SK-N-SH treated with all-trans-retinoic acid at 6 μM for 48 hours (cell line): ENCODE measurements at regions not wholly inside any gene's neighbourhood (a gene's known extent, or its start where the extent isn't known, plus 50 kb on each side); places are given as distances from the start of the nearest gene placed in this dataset.

Experiments
- ATAC-seq: fragments of 200-7000 bp; cut with Tn5 transposase; 3 replicates; pipeline ENCODE4 v1.9.1; 2020; ENCODE audit warnings: mild to moderate bottlenecking, moderate library complexity
- ARNTL ChIP-seq: fragments of 450-650 bp; formaldehyde crosslinking; IDR thresholded peaks from 2 replicates; pipeline ENCODE4 v1.5.0; 2020; ENCODE audit warnings: low read depth, mild to moderate bottlenecking, moderate library complexity, borderline replicate concordance
- BACH2 ChIP-seq: fragments of 250-450 bp; sonication (Bioruptor Pico); IDR thresholded peaks from 2 replicates; pipeline ENCODE4 v1.9.0; 2021; ENCODE audit warnings: mild to moderate bottlenecking, borderline replicate concordance
- CSDC2 ChIP-seq: fragments of 250-450 bp; sonication (Bioruptor Pico); IDR thresholded peaks from 2 replicates; pipeline ENCODE4 v1.5.0; 2020; ENCODE audit warnings: mild to moderate bottlenecking, moderate library complexity
- CSRNP3 ChIP-seq: fragments of 250-450 bp; sonication (Bioruptor Pico); IDR thresholded peaks from 2 replicates; pipeline ENCODE4 v1.5.1; 2021; ENCODE audit warnings: mild to moderate bottlenecking, moderate library complexity
- ESRRG ChIP-seq: fragments of 250-450 bp; sonication (Bioruptor Pico); IDR thresholded peaks from 2 replicates; pipeline ENCODE4 v1.6.1; 2021; ENCODE audit warnings: mild to moderate bottlenecking
- GLIS3 ChIP-seq: fragments of 250-450 bp; sonication (Bioruptor Pico); IDR thresholded peaks from 2 replicates; pipeline ENCODE4 v1.5.0; 2020; ENCODE audit warnings: mild to moderate bottlenecking, moderate library complexity
- OSR1 ChIP-seq: fragments of 250-450 bp; sonication (Bioruptor Pico); IDR thresholded peaks from 2 replicates; pipeline ENCODE4 v1.8.0; 2022; ENCODE audit warnings: moderate library complexity, mild to moderate bottlenecking, inconsistent platforms
- PATZ1 ChIP-seq: fragments of 250-450 bp; sonication (Bioruptor Pico); IDR thresholded peaks from 2 replicates; pipeline ENCODE4 v1.8.0; 2020; ENCODE audit warnings: mild to moderate bottlenecking, moderate library complexity, borderline replicate concordance
- POU6F1 ChIP-seq: fragments of 250-450 bp; sonication (Bioruptor Pico); IDR thresholded peaks from 2 replicates; pipeline ENCODE4 v1.8.0; 2021; ENCODE audit warnings: low read depth, mild to moderate bottlenecking, moderate library complexity, borderline replicate concordance
- PPARA ChIP-seq: fragments of 250-450 bp; sonication (Bioruptor Pico); IDR thresholded peaks from 2 replicates; pipeline ENCODE4 v1.5.0; 2020; ENCODE audit warnings: mild to moderate bottlenecking, borderline replicate concordance
- RARB ChIP-seq: fragments of 250-450 bp; sonication (Bioruptor Pico); IDR thresholded peaks from 2 replicates; pipeline ENCODE4 v1.8.0; 2021; ENCODE audit warnings: mild to moderate bottlenecking, moderate library complexity
- SNAI2 ChIP-seq: fragments of 250-450 bp; sonication (Bioruptor Pico); IDR thresholded peaks from 2 replicates; pipeline ENCODE4 v1.5.0; 2020; ENCODE audit warnings: mild to moderate bottlenecking, moderate library complexity
- TCF4 ChIP-seq: fragments of 250-450 bp; sonication (Bioruptor Pico); IDR thresholded peaks from 2 replicates; pipeline ENCODE4 v1.8.0; 2021; ENCODE audit warnings: mild to moderate bottlenecking, moderate library complexity, borderline replicate concordance
- TSHZ2 ChIP-seq: fragments of 250-450 bp; sonication (Bioruptor Pico); IDR thresholded peaks from 2 replicates; pipeline ENCODE4 v1.5.0; 2020; ENCODE audit warnings: mild to moderate bottlenecking, moderate library complexity
- ZFP3 ChIP-seq: fragments of 250-450 bp; sonication (Bioruptor Pico); IDR thresholded peaks from 2 replicates; pipeline ENCODE4 v1.5.0; 2020; ENCODE audit warnings: mild to moderate bottlenecking, moderate library complexity
- ZNF565 ChIP-seq: fragments of 450-650 bp; formaldehyde crosslinking; conservative IDR thresholded peaks from 2 replicates; pipeline ENCODE4 v1.5.0; 2020; ENCODE audit warnings: low read depth, mild to moderate bottlenecking, moderate library complexity
- ZNF70 ChIP-seq: fragments of 450-650 bp; formaldehyde crosslinking; IDR thresholded peaks from 2 replicates; pipeline ENCODE4 v1.5.0; 2020; ENCODE audit warnings: mild to moderate bottlenecking, moderate library complexity

- no peak for ATAC-seq
- TF ChIP-seq BACH2 (no peak), CSDC2 (no peak), ESRRG (CRISPR knock-in tag) (no peak), RARB (CRISPR knock-in tag) (no peak), ZNF70 (CRISPR knock-in tag) (no peak), CSRNP3 (CRISPR knock-in tag) (no peak), TCF4 (CRISPR knock-in tag) (no peak)
Measured at GRCh38 chr12:91505006-91505405, 322.4 kb upstream of the DCN start.

GRCh38 chr12:91502208-91502607, 319.6 kb upstream of the DCN start:
- TF ChIP-seq GLIS3 (no peak), OSR1 (CRISPR knock-in tag) (no peak), ARNTL (CRISPR knock-in tag) (no peak)
- no peak for ATAC-seq

- TF ChIP-seq OSR1 (CRISPR knock-in tag) (no peak), PATZ1 (CRISPR knock-in tag) (no peak)
- ATAC-seq = no peak
Measured at GRCh38 chr12:91496337-91496736, 313.7 kb upstream of the DCN start.

- ATAC-seq = no peak
- TF ChIP-seq POU6F1 (no peak), PPARA (CRISPR knock-in tag) (no peak), OSR1 (CRISPR knock-in tag) (no peak), TCF4 (CRISPR knock-in tag) (no peak), GLIS3 (no peak), SNAI2 (no peak), ZNF70 (CRISPR knock-in tag) (no peak)
Measured at GRCh38 chr12:91493308-91493707, 310.7 kb upstream of the DCN start.

GRCh38 chr12:91492648-91493047, 310.0 kb upstream of the DCN start:
- TF ChIP-seq ZNF70 (CRISPR knock-in tag) (no peak), CSDC2 (no peak), TCF4 (CRISPR knock-in tag) (no peak), ZFP3 (CRISPR knock-in tag) (no peak), PATZ1 (CRISPR knock-in tag) (no peak), ESRRG (CRISPR knock-in tag) (no peak), POU6F1 (no peak), ZNF565 (CRISPR knock-in tag) (no peak), RARB (CRISPR knock-in tag) (no peak), SNAI2 (no peak), GLIS3 (no peak), OSR1 (CRISPR knock-in tag) (no peak), ARNTL (CRISPR knock-in tag) (no peak), TSHZ2 (CRISPR knock-in tag) (no peak), BACH2 (no peak)
- ATAC-seq = no peak
